Immature natural killer cell (primary cell): ENCODE measurements at regions not wholly inside any gene's neighbourhood (a gene's known extent, or its start where the extent isn't known, plus 50 kb on each side); places are given as distances from the start of the nearest gene placed in this dataset.

Experiments used
- DNase-seq, 3 donors: peaks; one replicate each; pipeline ENCODE4 v3.0.0; 2022; ENCODE audit warnings: mixed read lengths in 1 of 3
- H3K27ac Mint-ChIP-seq, 6 donors: one replicate each; pipeline ENCODE4 v1.8.0; 2020; ENCODE audit warnings: mixed read lengths in 6 of 6, mild to moderate bottlenecking in 5 of 6, inconsistent platforms in 4 of 6, moderate library complexity in 3 of 6
- H3K27me3 Mint-ChIP-seq, 3 donors: one replicate each; pipeline ENCODE4 v1.8.0; 2020 to 2021; ENCODE audit warnings: low read depth in 3 of 3, mild to moderate bottlenecking in 3 of 3, mixed read lengths in 3 of 3, moderate library complexity in 3 of 3, inconsistent platforms in 1 of 3
- H3K36me3 Mint-ChIP-seq, 3 donors: one replicate each; pipeline ENCODE4 v1.8.0; 2020; ENCODE audit warnings: mixed read lengths in 3 of 3, inconsistent platforms in 2 of 3, mild to moderate bottlenecking in 2 of 3
- H3K4me1 Mint-ChIP-seq, 2 donors: one replicate each; pipeline ENCODE4 v1.8.0; 2020; ENCODE audit warnings: inconsistent platforms in 2 of 2, mild to moderate bottlenecking in 2 of 2, mixed read lengths in 2 of 2, moderate library complexity in 1 of 2
- H3K4me3 Mint-ChIP-seq, 5 donors: one replicate each; pipeline ENCODE4 v1.8.0; 2020; ENCODE audit warnings: mild to moderate bottlenecking in 5 of 5, mixed read lengths in 5 of 5, inconsistent platforms in 3 of 5, moderate library complexity in 3 of 5
- H3K9me3 Mint-ChIP-seq, 6 donors: one replicate each; pipeline ENCODE4 v1.8.0; 2020; ENCODE audit warnings: mild to moderate bottlenecking in 6 of 6, mixed read lengths in 6 of 6, inconsistent platforms in 4 of 6, moderate library complexity in 3 of 6

GRCh38 chr2:236712961-236713673, 143.5 kb downstream of the ACKR3 start:
- Mint-ChIP-seq H3K9me3 (no peaks in the 10 kb centered on the region), H3K4me1 (no peaks in the 10 kb centered on the region), H3K4me3 (no peak overlapping the region), H3K27ac (no peak overlapping the region), H3K27me3 (peaks cover 3 to 20% (median 13%) of the 10 kb centered on the region in 3 donors), H3K36me3 (no peaks in the 10 kb centered on the region)
- no peak for DNase-seq

- no peak overlapping the region for H3K27ac Mint-ChIP-seq
- no peak overlapping the region for H3K4me3 Mint-ChIP-seq
- H3K36me3 Mint-ChIP-seq = no peaks in the 10 kb centered on the region
- H3K9me3 Mint-ChIP-seq = no peaks in the 10 kb centered on the region
- H3K4me1 Mint-ChIP-seq = no peaks in the 10 kb centered on the region
- peaks cover 3 to 23% (median 13%) of the 10 kb centered on the region in 3 donors for H3K27me3 Mint-ChIP-seq
- DNase-seq = no peak
Measured at GRCh38 chr2:236714080-236714479, 144.5 kb downstream of the ACKR3 start.

- Mint-ChIP-seq H3K27ac (no peak overlapping the region), H3K4me1 (no peaks in the 10 kb centered on the region), H3K36me3 (no peaks in the 10 kb centered on the region), H3K9me3 (no peaks in the 10 kb centered on the region), H3K4me3 (no peak overlapping the region), H3K27me3 (peaks cover 3 to 23% (median 12%) of the 10 kb centered on the region in 3 donors)
- DNase-seq = no peak
Measured at GRCh38 chr2:236715077-236715476, 145.5 kb downstream of the ACKR3 start.

GRCh38 chr2:236715491-236715961, 145.9 kb downstream of the ACKR3 start:
- no peak overlapping the region for H3K27ac Mint-ChIP-seq
- peaks cover 3 to 23% (median 12%) of the 10 kb centered on the region in 3 donors for H3K27me3 Mint-ChIP-seq
- H3K4me1 Mint-ChIP-seq = no peaks in the 10 kb centered on the region
- no peak overlapping the region for H3K4me3 Mint-ChIP-seq
- H3K36me3 Mint-ChIP-seq = no peaks in the 10 kb centered on the region
- no peaks in the 10 kb centered on the region for H3K9me3 Mint-ChIP-seq
- DNase-seq = no peak

- H3K4me1 Mint-ChIP-seq = no peaks in the 10 kb centered on the region
- H3K4me3 Mint-ChIP-seq = no peak overlapping the region
- H3K27ac Mint-ChIP-seq = no peak overlapping the region
- H3K36me3 Mint-ChIP-seq = no peaks in the 10 kb centered on the region
- peaks cover 3 to 21% (median 12%) of the 10 kb centered on the region in 3 donors for H3K27me3 Mint-ChIP-seq
- H3K9me3 Mint-ChIP-seq = no peaks in the 10 kb centered on the region
- no peak for DNase-seq
Measured at GRCh38 chr2:236717120-236717519, 147.5 kb downstream of the ACKR3 start.

GRCh38 chr2:236717729-236718128, 148.1 kb downstream of the ACKR3 start:
- DNase-seq = no peak
- Mint-ChIP-seq H3K4me1 (no peaks in the 10 kb centered on the region), H3K27me3 (peaks cover 3 to 21% (median 12%) of the 10 kb centered on the region in 3 donors), H3K36me3 (no peaks in the 10 kb centered on the region), H3K27ac (no peak overlapping the region), H3K9me3 (no peaks in the 10 kb centered on the region), H3K4me3 (no peak overlapping the region)

- no peak for DNase-seq
- Mint-ChIP-seq H3K27ac (no peak overlapping the region), H3K27me3 (peaks cover 6 to 21% (median 8%) of the 10 kb centered on the region in 3 donors), H3K9me3 (no peaks in the 10 kb centered on the region), H3K4me1 (no peaks in the 10 kb centered on the region), H3K36me3 (no peaks in the 10 kb centered on the region), H3K4me3 (no peak overlapping the region)
Measured at GRCh38 chr2:236718207-236718992, 148.8 kb downstream of the ACKR3 start.

GRCh38 chr2:236719192-236719635, 149.6 kb downstream of the ACKR3 start:
- no peaks in the 10 kb centered on the region for H3K4me1 Mint-ChIP-seq
- H3K27ac Mint-ChIP-seq = no peak overlapping the region
- H3K4me3 Mint-ChIP-seq = no peak overlapping the region

GRCh38 chr2:236720974-236721540, 151.4 kb downstream of the ACKR3 start:
- H3K9me3 Mint-ChIP-seq = no peaks in the 10 kb centered on the region
- no peaks in the 10 kb centered on the region for H3K36me3 Mint-ChIP-seq
- DNase-seq = no peak
- peaks cover 2 to 12% (median 2%) of the 10 kb centered on the region in 3 donors for H3K27me3 Mint-ChIP-seq
- no peaks in the 10 kb centered on the region for H3K4me1 Mint-ChIP-seq
- H3K27ac Mint-ChIP-seq = no peak overlapping the region
- H3K4me3 Mint-ChIP-seq = no peak overlapping the region

More at GRCh38 chr2:236719192-236719635, 149.6 kb downstream of the ACKR3 start:
- no peak for DNase-seq
- Mint-ChIP-seq H3K9me3 (no peaks in the 10 kb centered on the region), H3K27me3 (peaks cover 6 to 17% (median 8%) of the 10 kb centered on the region in 3 donors), H3K36me3 (no peaks in the 10 kb centered on the region)

- H3K4me1 Mint-ChIP-seq = no peaks in the 10 kb centered on the region
- H3K36me3 Mint-ChIP-seq = no peaks in the 10 kb centered on the region
- peaks cover 0 to 4% (median 2%) of the 10 kb centered on the region in 3 donors for H3K27me3 Mint-ChIP-seq
- no peak overlapping the region for H3K27ac Mint-ChIP-seq
- H3K9me3 Mint-ChIP-seq = no peaks in the 10 kb centered on the region
- H3K4me3 Mint-ChIP-seq = no peak overlapping the region
- no peak for DNase-seq
Measured at GRCh38 chr2:236724200-236724599, 154.6 kb downstream of the ACKR3 start.

- Mint-ChIP-seq H3K4me1 (no peaks in the 10 kb centered on the region), H3K36me3 (no peaks in the 10 kb centered on the region), H3K9me3 (no peaks in the 10 kb centered on the region), H3K27me3 (peaks cover 1 to 5% (median 4%) of the 10 kb centered on the region in 3 donors), H3K27ac (no peak overlapping the region), H3K4me3 (no peak overlapping the region)
- DNase-seq = no peak
Measured at GRCh38 chr2:236726701-236727450, 157.3 kb downstream of the ACKR3 start.

- H3K9me3 Mint-ChIP-seq = no peaks in the 10 kb centered on the region
- DNase-seq = no peak
- H3K4me3 Mint-ChIP-seq = no peak overlapping the region
- no peaks in the 10 kb centered on the region for H3K4me1 Mint-ChIP-seq
- no peak overlapping the region for H3K27ac Mint-ChIP-seq
- H3K27me3 Mint-ChIP-seq = peaks cover 2 to 5% (median 2%) of the 10 kb centered on the region in 3 donors
- H3K36me3 Mint-ChIP-seq = no peaks in the 10 kb centered on the region
Measured at GRCh38 chr2:236728916-236729670, 159.5 kb downstream of the ACKR3 start.

GRCh38 chr2:236730393-236730792, 160.8 kb downstream of the ACKR3 start:
- H3K27ac Mint-ChIP-seq = no peak overlapping the region
- H3K9me3 Mint-ChIP-seq = no peaks in the 10 kb centered on the region
- no peaks in the 10 kb centered on the region for H3K4me1 Mint-ChIP-seq
- H3K27me3 Mint-ChIP-seq = peaks cover 2 to 5% (median 2%) of the 10 kb centered on the region in 3 donors
- no peak for DNase-seq
- H3K36me3 Mint-ChIP-seq = no peaks in the 10 kb centered on the region
- H3K4me3 Mint-ChIP-seq = no peak overlapping the region
